C4-2B (cell line): ENCODE measurements at regions not wholly inside any gene's neighbourhood (a gene's known extent, or its start where the extent isn't known, plus 50 kb on each side); places are given as distances from the start of the nearest gene placed in this dataset.

ENCODE experiments used
- CTCF ChIP-seq: fragments of 450-650 bp; conservative IDR thresholded peaks from 2 replicates; pipeline ENCODE4 v1.5.1; 2017; ENCODE audit warnings: mild to moderate bottlenecking
- ZFX ChIP-seq: fragments of 450-650 bp; IDR thresholded peaks from 2 replicates; pipeline ENCODE4 v1.6.1; 2017

GRCh38 chr20:40258931-40259330, 430.1 kb downstream of the MAFB start:
- TF ChIP-seq CTCF (no peak), ZFX (no peak)
